Kidney (tissue), 13 donors: ENCODE measurements at regions not wholly inside any gene's neighbourhood (a gene's known extent, or its start where the extent isn't known, plus 50 kb on each side); places are given as distances from the start of the nearest gene placed in this dataset.

Experiments used
- DNase-seq, 5 donors: peaks; one replicate each; pipeline ENCODE4 v3.0.0-alpha.2; 2013 to 2020
- FAIRE-seq: peaks from 2 replicates; lab custom pipeline; 2012; peaks lifted over from hg19 to GRCh38; lab: Jason Lieb, UNC
- H3K27ac ChIP-seq, 2 donors: one replicate each; pipeline ENCODE4 v1.7.0; 2013; ENCODE audit warnings: low read depth in 2 of 2, low read length in 2 of 2, inconsistent platforms in 1 of 2
- H3K27me3 ChIP-seq: one replicate; pipeline ENCODE4 v1.7.1; 2013; ENCODE audit warnings: low read length, inconsistent platforms; ENCODE audit not compliant: control insufficient read depth, insufficient read depth
- H3K36me3 ChIP-seq, 3 donors: one replicate each; pipeline versions ENCODE4 v1.7.0 to v1.7.1; 2013; ENCODE audit warnings: low read length in 3 of 3, control low read depth in 1 of 3, inconsistent platforms in 1 of 3; ENCODE audit not compliant: insufficient read depth in 3 of 3, control insufficient read depth in 2 of 3
- H3K4me1 ChIP-seq, 3 donors: one replicate each; pipeline versions ENCODE4 v1.7.0 to v1.7.1; 2013; ENCODE audit warnings: low read length in 3 of 3, inconsistent platforms in 1 of 3, low read depth in 1 of 3; ENCODE audit not compliant: control insufficient read depth in 2 of 3, insufficient read depth in 2 of 3
- H3K4me3 ChIP-seq, 3 donors: one replicate each; pipeline versions ENCODE4 v1.7.0 to v1.8.1; 2013; ENCODE audit warnings: low read length in 3 of 3, control low read depth in 1 of 3, inconsistent platforms in 1 of 3
- H3K9ac ChIP-seq, 3 donors: one replicate each; pipeline versions ENCODE4 v1.7.0 to v1.7.1; 2013; ENCODE audit warnings: low read length in 3 of 3, control low read depth in 1 of 3, inconsistent platforms in 1 of 3
- H3K9me3 ChIP-seq, 3 donors: one replicate each; pipeline versions ENCODE4 v1.7.0 to v1.7.1; 2013; ENCODE audit warnings: low read length in 3 of 3, control low read depth in 1 of 3, inconsistent platforms in 1 of 3; ENCODE audit not compliant: control insufficient read depth in 2 of 3, insufficient read depth in 1 of 3
- intact Hi-C: fragments of 100-400 bp; cut with DNase I; formaldehyde crosslinking; loops from one replicate; pipeline ENCODE4 v1.11.1; 2022
- TF ChIP-seq, protein P1 (sequence below): IDR thresholded peaks from 3 replicates; pipeline ENCODE4 v1.5.1; 2012; ENCODE audit warnings: mild to moderate bottlenecking, moderate library complexity, borderline replicate concordance; ENCODE audit not compliant: insufficient read depth; ENCODE audit errors: extremely low read depth
- donor health status: control.
- donor health status: control.
- donor health status: control.
- donor health status: control.
- donor health status: control.
- donor health status: DM: yes; HTN: yes; CAD: no.
- donor health status: Normal renal cell carcinoma (clear cell type).

DNA sequence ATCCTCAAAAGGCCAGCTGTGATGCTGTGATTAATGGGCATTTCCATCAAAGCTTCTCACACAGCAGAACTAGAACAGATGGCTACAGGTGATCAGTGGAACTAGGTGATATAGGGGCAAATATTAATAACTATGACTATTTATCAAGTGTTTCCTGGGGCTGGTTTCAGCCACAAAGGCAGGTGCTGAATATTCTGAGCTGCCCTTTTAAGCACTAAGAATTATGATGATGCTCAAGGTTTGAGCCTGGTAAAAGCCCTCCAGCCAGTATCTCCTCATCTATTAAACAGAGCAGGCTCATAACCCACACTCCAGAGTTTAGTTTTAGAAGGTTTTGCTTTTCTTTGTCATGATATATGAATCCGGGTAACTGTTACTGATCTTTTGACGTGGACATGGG, 129.5 kb upstream of the ACP3 start:
- Histone ChIP-seq H3K27me3 (no peaks in the 10 kb centered on the region), H3K4me3 (no peak overlapping the region), H3K9ac (no peak overlapping the region), H3K9me3 (no peaks in the 10 kb centered on the region), H3K4me1 (no peaks in the 10 kb centered on the region), H3K27ac (no peak overlapping the region), H3K36me3 (no peaks in the 10 kb centered on the region)
- FAIRE-seq (no peak), DNase-seq (no peak)
- intact Hi-C loops: no loop called here
- TF ChIP-seq, protein P1, sequence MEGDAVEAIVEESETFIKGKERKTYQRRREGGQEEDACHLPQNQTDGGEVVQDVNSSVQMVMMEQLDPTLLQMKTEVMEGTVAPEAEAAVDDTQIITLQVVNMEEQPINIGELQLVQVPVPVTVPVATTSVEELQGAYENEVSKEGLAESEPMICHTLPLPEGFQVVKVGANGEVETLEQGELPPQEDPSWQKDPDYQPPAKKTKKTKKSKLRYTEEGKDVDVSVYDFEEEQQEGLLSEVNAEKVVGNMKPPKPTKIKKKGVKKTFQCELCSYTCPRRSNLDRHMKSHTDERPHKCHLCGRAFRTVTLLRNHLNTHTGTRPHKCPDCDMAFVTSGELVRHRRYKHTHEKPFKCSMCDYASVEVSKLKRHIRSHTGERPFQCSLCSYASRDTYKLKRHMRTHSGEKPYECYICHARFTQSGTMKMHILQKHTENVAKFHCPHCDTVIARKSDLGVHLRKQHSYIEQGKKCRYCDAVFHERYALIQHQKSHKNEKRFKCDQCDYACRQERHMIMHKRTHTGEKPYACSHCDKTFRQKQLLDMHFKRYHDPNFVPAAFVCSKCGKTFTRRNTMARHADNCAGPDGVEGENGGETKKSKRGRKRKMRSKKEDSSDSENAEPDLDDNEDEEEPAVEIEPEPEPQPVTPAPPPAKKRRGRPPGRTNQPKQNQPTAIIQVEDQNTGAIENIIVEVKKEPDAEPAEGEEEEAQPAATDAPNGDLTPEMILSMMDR: no peak

DNA sequence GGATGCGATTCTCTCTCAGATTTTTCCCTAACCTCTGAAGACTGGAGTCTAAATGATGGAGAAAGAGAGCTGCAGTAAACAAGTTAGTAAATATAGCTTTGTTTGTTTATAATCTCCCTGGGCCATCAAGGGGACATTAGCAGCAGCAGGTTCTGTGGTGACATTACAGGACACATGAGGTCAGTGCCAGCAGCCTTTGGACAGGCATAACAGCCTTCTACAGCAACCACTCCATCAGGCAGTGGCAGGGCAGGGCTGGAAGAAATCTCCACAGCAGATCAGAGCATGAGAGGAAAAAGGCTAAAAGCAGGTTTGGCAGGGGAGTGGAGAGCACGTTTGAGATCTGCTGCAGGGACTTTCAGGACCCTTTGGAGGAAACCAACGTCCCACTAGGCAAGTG, 127.6 kb upstream of the ACP3 start:
- no peaks in the 10 kb centered on the region for H3K27me3 ChIP-seq
- FAIRE-seq: no peak

DNA sequence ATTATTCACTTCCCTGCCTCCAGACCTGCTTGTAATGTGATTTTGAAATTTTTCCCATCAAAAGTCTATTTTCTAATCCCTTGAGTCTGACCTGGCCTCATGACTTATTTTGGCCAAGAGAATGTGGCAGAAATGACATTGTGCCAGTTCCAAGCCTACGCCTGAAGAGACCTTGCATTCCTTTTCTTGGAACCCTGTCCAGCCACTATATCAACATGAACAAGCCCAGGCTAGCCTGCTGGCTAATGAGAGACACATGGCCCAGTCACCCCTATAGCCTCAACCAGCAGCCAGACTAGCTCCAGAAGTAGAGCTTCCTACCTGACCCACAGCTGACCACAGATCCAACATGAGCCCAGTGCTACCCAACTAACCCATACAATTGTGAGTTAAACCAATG, 121.1 kb upstream of the ACP3 start:
- Histone ChIP-seq H3K36me3 (no peaks in the 10 kb centered on the region), H3K27ac (no peak overlapping the region), H3K4me1 (no peaks in the 10 kb centered on the region), H3K9me3 (no peaks in the 10 kb centered on the region), H3K27me3 (no peaks in the 10 kb centered on the region), H3K4me3 (no peak overlapping the region), H3K9ac (no peak overlapping the region)
- DNase-seq: no peak
- intact Hi-C loops: no loop called here
- FAIRE-seq: no peak
- TF ChIP-seq, protein P1: no peak

More for the DNA sequence above, 127.6 kb upstream of the ACP3 start:
- Histone ChIP-seq H3K4me3 (no peak overlapping the region), H3K9ac (no peak overlapping the region), H3K27ac (no peak overlapping the region), H3K36me3 (no peaks in the 10 kb centered on the region), H3K4me1 (no peaks in the 10 kb centered on the region), H3K9me3 (no peaks in the 10 kb centered on the region)
- DNase-seq: no peak
- TF ChIP-seq, protein P1: no peak
- intact Hi-C loops: no loop called here

DNA sequence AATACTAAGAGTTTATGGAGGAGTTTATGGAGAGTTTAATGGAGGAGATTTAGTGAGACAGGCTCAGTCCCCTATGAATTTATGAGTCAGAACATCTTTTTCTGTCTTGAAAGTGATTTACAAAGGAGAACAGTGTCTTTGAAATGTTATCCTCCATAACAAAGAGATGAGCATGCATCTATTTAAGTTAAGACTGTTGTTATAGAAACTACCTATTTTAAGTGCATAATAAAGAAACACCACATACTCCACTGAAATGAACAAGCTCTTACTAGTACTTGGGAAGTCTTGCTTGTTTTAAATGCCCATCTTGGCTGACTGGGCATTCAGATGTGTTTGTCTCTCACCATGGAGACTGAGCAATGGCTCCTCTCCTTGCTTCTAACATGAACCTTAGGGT, 118.7 kb upstream of the ACP3 start:
- peak in 2 of 5 donors; percentile 11 to 25 for DNase-seq
- intact Hi-C loops: no loop called here
- Histone ChIP-seq H3K9me3 (no peaks in the 10 kb centered on the region), H3K4me1 (no peaks in the 10 kb centered on the region), H3K9ac (no peak overlapping the region), H3K27me3 (no peaks in the 10 kb centered on the region), H3K36me3 (no peaks in the 10 kb centered on the region), H3K4me3 (no peak overlapping the region), H3K27ac (no peak overlapping the region)
- TF ChIP-seq, protein P1: no peak
- FAIRE-seq: no peak
